Fibroblast of the aortic adventitia (primary cell): ENCODE measurements at regions not wholly inside any gene's neighbourhood (a gene's known extent, or its start where the extent isn't known, plus 50 kb on each side); places are given as distances from the start of the nearest gene placed in this dataset.

Experiments
- DNase-seq: peaks from one replicate; pipeline ENCODE4 v3.0.0-alpha.2; 2010; ENCODE audit warnings: low read depth
- H3K4me3 ChIP-seq: 2 replicates; pipeline ENCODE4 v1.5.1; 2011; ENCODE audit warnings: low read depth, mild to moderate bottlenecking, control low read depth, low read length, moderate library complexity
- CTCF ChIP-seq: IDR thresholded peaks from 2 replicates; pipeline ENCODE4 v1.5.1; 2011; ENCODE audit warnings: mild to moderate bottlenecking, low read length, control low read depth, inconsistent platforms; ENCODE audit not compliant: insufficient read depth

GRCh38 chr14:41047763-41048162 is 558.9 kb upstream of the LRFN5 start:
- DNase-seq: no peak
- TF ChIP-seq CTCF: no peak
- H3K4me3 ChIP-seq: no peak overlapping the region

GRCh38 chr14:41037388-41037787 is 569.3 kb upstream of the LRFN5 start:
- DNase-seq: no peak
- H3K4me3 ChIP-seq: no peak overlapping the region
- no peak for TF ChIP-seq CTCF

- no peak overlapping the region for H3K4me3 ChIP-seq
- no peak for DNase-seq
- no peak for TF ChIP-seq CTCF
Measured at GRCh38 chr14:41034969-41035368, 571.7 kb upstream of the LRFN5 start.

- DNase-seq: no peak
- no peak for TF ChIP-seq CTCF
- H3K4me3 ChIP-seq: no peak overlapping the region
Measured at GRCh38 chr14:41022932-41023331, 583.7 kb upstream of the LRFN5 start.

- no peak overlapping the region for H3K4me3 ChIP-seq
- DNase-seq: no peak
- TF ChIP-seq CTCF: no peak
Measured at GRCh38 chr14:41016213-41016612, 590.5 kb upstream of the LRFN5 start.

- no peak for DNase-seq
- H3K4me3 ChIP-seq: no peak overlapping the region
- TF ChIP-seq CTCF: no peak
Measured at GRCh38 chr14:41000350-41000749, 606.3 kb upstream of the LRFN5 start.

GRCh38 chr14:40989260-40989659 is 617.4 kb upstream of the LRFN5 start:
- DNase-seq: no peak
- TF ChIP-seq CTCF: no peak
- no peak overlapping the region for H3K4me3 ChIP-seq
